ENCODE measurements at regions not wholly inside any gene's neighbourhood (a gene's known extent, or its start where the extent isn't known, plus 50 kb on each side); places are given as distances from the start of the nearest gene placed in this dataset.

GRCh38 chr15:91552555-91552954 is 301.0 kb upstream of the SLCO3A1 start:
- intact Hi-C loops (cut with micrococcal nuclease): no loop called here
- H3K27ac ChIP-seq (replicated peaks): no peak overlapping the region

GRCh38 chr15:91553196-91553854 is 300.2 kb upstream of the SLCO3A1 start:
- no peak for DNase-seq
- TF ChIP-seq CTCF (IDR thresholded peaks at IDR 0.05; ENCODE audit: borderline replicate concordance): no peak
- Histone ChIP-seq H3K27ac (replicated peaks) (no peak overlapping the region), H3K36me3 (no peaks in the 10 kb centered on the region), H3K4me1 (peaks cover 12% of the 10 kb centered on the region), H3K27me3 (ENCODE audit: low read depth) (no peaks in the 10 kb centered on the region), H3K4me3 (no peak overlapping the region), H3K9me3 (replicated peaks) (no peaks in the 10 kb centered on the region)
- intact Hi-C loops (cut with micrococcal nuclease): no loop called here

More at GRCh38 chr15:91552555-91552954, 301.0 kb upstream of the SLCO3A1 start:
- no peak for DNase-seq
- no peaks in the 10 kb centered on the region for H3K36me3 ChIP-seq
- no peak overlapping the region for H3K4me3 ChIP-seq
- H3K27me3 ChIP-seq (ENCODE audit: low read depth): no peaks in the 10 kb centered on the region
- no peak for TF ChIP-seq CTCF (IDR thresholded peaks at IDR 0.05; ENCODE audit: borderline replicate concordance)
- H3K9me3 ChIP-seq (replicated peaks): no peaks in the 10 kb centered on the region
- H3K4me1 ChIP-seq: peaks cover 19% of the 10 kb centered on the region

GRCh38 chr15:91555312-91555711 is 298.2 kb upstream of the SLCO3A1 start:
- DNase-seq: no peak
- intact Hi-C loops (cut with micrococcal nuclease): no loop called here
- Histone ChIP-seq H3K4me1 (no peaks in the 10 kb centered on the region), H3K4me3 (no peak overlapping the region), H3K27me3 (ENCODE audit: low read depth) (no peaks in the 10 kb centered on the region), H3K27ac (replicated peaks) (no peak overlapping the region), H3K9me3 (replicated peaks) (no peaks in the 10 kb centered on the region), H3K36me3 (no peaks in the 10 kb centered on the region)
- no peak for TF ChIP-seq CTCF (IDR thresholded peaks at IDR 0.05; ENCODE audit: borderline replicate concordance)

- TF ChIP-seq CTCF (IDR thresholded peaks at IDR 0.05; ENCODE audit: borderline replicate concordance): no peak
- no peaks in the 10 kb centered on the region for H3K9me3 ChIP-seq (replicated peaks)
- no peak overlapping the region for H3K27ac ChIP-seq (replicated peaks)
- H3K27me3 ChIP-seq (ENCODE audit: low read depth): no peaks in the 10 kb centered on the region
- no peak overlapping the region for H3K4me3 ChIP-seq
- no peaks in the 10 kb centered on the region for H3K4me1 ChIP-seq
- no peaks in the 10 kb centered on the region for H3K36me3 ChIP-seq
- intact Hi-C loops (cut with micrococcal nuclease): no loop called here
- no peak for DNase-seq
These were observed 296.6 kb upstream of the SLCO3A1 start for GRCh38 chr15:91556926-91557325.

GRCh38 chr15:91559066-91559465 is 294.4 kb upstream of the SLCO3A1 start:
- no peaks in the 10 kb centered on the region for H3K4me1 ChIP-seq
- DNase-seq: no peak
- intact Hi-C loops (cut with micrococcal nuclease): no loop called here

More at GRCh38 chr15:91559066-91559465, 294.4 kb upstream of the SLCO3A1 start:
- no peaks in the 10 kb centered on the region for H3K9me3 ChIP-seq (replicated peaks)
- TF ChIP-seq CTCF (IDR thresholded peaks at IDR 0.05; ENCODE audit: borderline replicate concordance): no peak
- H3K36me3 ChIP-seq: no peaks in the 10 kb centered on the region
- no peak overlapping the region for H3K4me3 ChIP-seq
- no peak overlapping the region for H3K27ac ChIP-seq (replicated peaks)
- H3K27me3 ChIP-seq (ENCODE audit: low read depth): no peaks in the 10 kb centered on the region

All from left ventricle myocardium inferior (tissue), 1 donor.